WTC11 (cell line): ENCODE measurements at regions not wholly inside any gene's neighbourhood (a gene's known extent, or its start where the extent isn't known, plus 50 kb on each side); places are given as distances from the start of the nearest gene placed in this dataset.

ENCODE experiments used
- ATAC-seq: fragments of 200-7000 bp; cut with Tn5 transposase; 2 replicates; pipeline ENCODE4 v1.10.0; 2021; ENCODE audit warnings: mild to moderate bottlenecking, moderate library complexity
- CTCF ChIA-PET: fragments of 300-600 bp; sonication (Branson Sonifier 250); formaldehyde crosslinking; loops from one replicate; lab custom pipeline; 2021; ENCODE audit warnings: antibody characterized with exemption; lab: Charles Lee
- POLR2A ChIA-PET: fragments of 350-600 bp; sonication (Branson Sonifier 250); formaldehyde crosslinking; loops from one replicate; lab custom pipeline; 2021; ENCODE audit warnings: antibody characterized with exemption; lab: Charles Lee
- DNase-seq: peaks from one replicate; pipeline ENCODE4 v3.0.0; 2021; ENCODE audit warnings: low spot score
- H3K27ac Mint-ChIP-seq: 2 replicates; pipeline ENCODE4 v1.8.0; 2021; ENCODE audit warnings: mixed read lengths
- H3K27me3 Mint-ChIP-seq: 2 replicates; pipeline ENCODE4 v1.8.0; 2021; ENCODE audit warnings: low read depth, mild to moderate bottlenecking, moderate library complexity, mixed read lengths
- H3K36me3 Mint-ChIP-seq: 2 replicates; pipeline ENCODE4 v1.8.0; 2021; ENCODE audit warnings: mixed read lengths
- H3K4me1 Mint-ChIP-seq: 2 replicates; pipeline ENCODE4 v1.8.0; 2022; ENCODE audit warnings: mixed read lengths
- H3K4me3 Mint-ChIP-seq: 2 replicates; pipeline ENCODE4 v1.8.0; 2021; ENCODE audit warnings: mild to moderate bottlenecking, moderate library complexity, mixed read lengths
- H3K9me3 Mint-ChIP-seq: 2 replicates; pipeline ENCODE4 v1.8.0; 2021; ENCODE audit warnings: mixed read lengths
- CREB1 ChIP-seq: sonication (generic); formaldehyde crosslinking; IDR thresholded peaks from 2 replicates; pipeline ENCODE4 v1.8.0; 2023; ENCODE audit warnings: mild to moderate bottlenecking, missing genetic modification reagents
- FOXJ3 ChIP-seq: sonication (generic); formaldehyde crosslinking; IDR thresholded peaks from 2 replicates; pipeline ENCODE4 v1.9.0; 2021; ENCODE audit warnings: missing genetic modification reagents, mild to moderate bottlenecking, borderline replicate concordance
- IRF2 ChIP-seq: sonication (generic); formaldehyde crosslinking; IDR thresholded peaks from 2 replicates; pipeline ENCODE4 v1.8.0; 2022; ENCODE audit warnings: low read depth, missing genetic modification reagents, borderline replicate concordance
- KAT7 ChIP-seq: sonication (generic); formaldehyde crosslinking; IDR thresholded peaks from 2 replicates; pipeline ENCODE4 v1.8.1; 2023; ENCODE audit warnings: missing genetic modification reagents, mild to moderate bottlenecking, borderline replicate concordance
- NFE2L1 ChIP-seq: sonication (generic); formaldehyde crosslinking; IDR thresholded peaks from 2 replicates; pipeline ENCODE4 v1.8.1; 2023; ENCODE audit warnings: missing genetic modification reagents
- NFYB ChIP-seq: sonication (generic); formaldehyde crosslinking; conservative IDR thresholded peaks from 2 replicates; pipeline ENCODE4 v1.8.0; 2022; ENCODE audit warnings: low read depth, missing genetic modification reagents
- OVOL2 ChIP-seq: fragments of 250-450 bp; sonication (Bioruptor Pico); IDR thresholded peaks from 2 replicates; pipeline ENCODE4 v1.9.0; 2021; ENCODE audit warnings: mild to moderate bottlenecking, borderline replicate concordance
- RORB ChIP-seq: fragments of 250-450 bp; sonication (Bioruptor Pico); IDR thresholded peaks from 2 replicates; pipeline ENCODE4 v1.9.0; 2021; ENCODE audit warnings: mild to moderate bottlenecking
- ZNF121 ChIP-seq: sonication (generic); formaldehyde crosslinking; IDR thresholded peaks from 2 replicates; pipeline ENCODE4 v1.8.0; 2023; ENCODE audit warnings: missing genetic modification reagents
- ZNF138 ChIP-seq: sonication (generic); formaldehyde crosslinking; conservative IDR thresholded peaks from 2 replicates; pipeline ENCODE4 v1.8.1; 2022; ENCODE audit warnings: mild to moderate bottlenecking, moderate library complexity, missing genetic modification reagents
- ZNF263 ChIP-seq: sonication (generic); formaldehyde crosslinking; IDR thresholded peaks from 2 replicates; pipeline ENCODE4 v1.8.1; 2022; ENCODE audit warnings: low read depth, mild to moderate bottlenecking, moderate library complexity, missing genetic modification reagents
- TF ChIP-seq, protein P1 (sequence below): sonication (generic); formaldehyde crosslinking; IDR thresholded peaks from 2 replicates; pipeline ENCODE4 v1.8.0; 2023; ENCODE audit warnings: missing genetic modification reagents, mild to moderate bottlenecking, borderline replicate concordance
- TF ChIP-seq, protein P2 (sequence below): fragments of 250-450 bp; sonication (Bioruptor Pico); IDR thresholded peaks from 2 replicates; pipeline ENCODE4 v1.9.0; 2021; ENCODE audit warnings: mild to moderate bottlenecking
- TF ChIP-seq, protein P3 (sequence below): sonication (generic); formaldehyde crosslinking; IDR thresholded peaks from 2 replicates; pipeline ENCODE4 v1.8.0; 2023; ENCODE audit warnings: mild to moderate bottlenecking, missing genetic modification reagents
- TF ChIP-seq, protein P4 (sequence below): sonication (generic); formaldehyde crosslinking; IDR thresholded peaks from 2 replicates; pipeline ENCODE4 v1.8.1; 2022; ENCODE audit warnings: low read depth, missing genetic modification reagents, borderline replicate concordance

DNA sequence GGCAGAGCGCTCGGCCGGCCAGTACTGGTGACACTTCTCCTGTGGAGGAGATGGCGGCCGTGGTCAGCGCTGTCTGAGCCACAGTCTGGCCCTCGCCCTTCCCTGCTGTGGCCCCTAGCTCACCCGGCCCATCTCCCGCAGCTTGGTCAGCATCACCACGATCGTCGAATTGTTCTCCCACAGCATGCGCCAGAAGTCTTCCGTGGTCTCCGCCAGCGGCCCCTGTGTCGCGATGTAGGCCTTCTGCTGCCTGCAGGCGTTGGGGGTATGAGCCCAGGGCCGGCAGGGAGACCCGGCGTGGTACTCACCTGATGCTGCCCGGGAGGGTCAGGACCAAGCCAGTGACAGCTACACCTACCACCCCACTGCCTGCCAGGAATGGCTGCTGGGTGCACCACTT is 130.1 kb downstream of the PTPRS start:
- ChIA-PET POLR2A (no interaction called here), CTCF (no interaction called here)
- Mint-ChIP-seq H3K27me3 (no peaks in the 10 kb centered on the region), H3K27ac (no peak overlapping the region), H3K9me3 (peaks cover 6% of the 10 kb centered on the region), H3K36me3 (peaks cover 34% of the 10 kb centered on the region)
- no peak for DNase-seq
- TF ChIP-seq ZNF263 (CRISPR knock-in tag) (no peak), ZNF138 (CRISPR knock-in tag) (no peak), IRF2 (CRISPR knock-in tag) (no peak), RORB (CRISPR knock-in tag) (no peak), CREB1 (no peak), OVOL2 (CRISPR knock-in tag) (no peak)
- TF ChIP-seq, protein P1, sequence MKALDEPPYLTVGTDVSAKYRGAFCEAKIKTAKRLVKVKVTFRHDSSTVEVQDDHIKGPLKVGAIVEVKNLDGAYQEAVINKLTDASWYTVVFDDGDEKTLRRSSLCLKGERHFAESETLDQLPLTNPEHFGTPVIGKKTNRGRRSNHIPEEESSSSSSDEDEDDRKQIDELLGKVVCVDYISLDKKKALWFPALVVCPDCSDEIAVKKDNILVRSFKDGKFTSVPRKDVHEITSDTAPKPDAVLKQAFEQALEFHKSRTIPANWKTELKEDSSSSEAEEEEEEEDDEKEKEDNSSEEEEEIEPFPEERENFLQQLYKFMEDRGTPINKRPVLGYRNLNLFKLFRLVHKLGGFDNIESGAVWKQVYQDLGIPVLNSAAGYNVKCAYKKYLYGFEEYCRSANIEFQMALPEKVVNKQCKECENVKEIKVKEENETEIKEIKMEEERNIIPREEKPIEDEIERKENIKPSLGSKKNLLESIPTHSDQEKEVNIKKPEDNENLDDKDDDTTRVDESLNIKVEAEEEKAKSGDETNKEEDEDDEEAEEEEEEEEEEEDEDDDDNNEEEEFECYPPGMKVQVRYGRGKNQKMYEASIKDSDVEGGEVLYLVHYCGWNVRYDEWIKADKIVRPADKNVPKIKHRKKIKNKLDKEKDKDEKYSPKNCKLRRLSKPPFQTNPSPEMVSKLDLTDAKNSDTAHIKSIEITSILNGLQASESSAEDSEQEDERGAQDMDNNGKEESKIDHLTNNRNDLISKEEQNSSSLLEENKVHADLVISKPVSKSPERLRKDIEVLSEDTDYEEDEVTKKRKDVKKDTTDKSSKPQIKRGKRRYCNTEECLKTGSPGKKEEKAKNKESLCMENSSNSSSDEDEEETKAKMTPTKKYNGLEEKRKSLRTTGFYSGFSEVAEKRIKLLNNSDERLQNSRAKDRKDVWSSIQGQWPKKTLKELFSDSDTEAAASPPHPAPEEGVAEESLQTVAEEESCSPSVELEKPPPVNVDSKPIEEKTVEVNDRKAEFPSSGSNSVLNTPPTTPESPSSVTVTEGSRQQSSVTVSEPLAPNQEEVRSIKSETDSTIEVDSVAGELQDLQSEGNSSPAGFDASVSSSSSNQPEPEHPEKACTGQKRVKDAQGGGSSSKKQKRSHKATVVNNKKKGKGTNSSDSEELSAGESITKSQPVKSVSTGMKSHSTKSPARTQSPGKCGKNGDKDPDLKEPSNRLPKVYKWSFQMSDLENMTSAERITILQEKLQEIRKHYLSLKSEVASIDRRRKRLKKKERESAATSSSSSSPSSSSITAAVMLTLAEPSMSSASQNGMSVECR (CRISPR knock-in tag) = no peak
- TF ChIP-seq, protein P2, sequence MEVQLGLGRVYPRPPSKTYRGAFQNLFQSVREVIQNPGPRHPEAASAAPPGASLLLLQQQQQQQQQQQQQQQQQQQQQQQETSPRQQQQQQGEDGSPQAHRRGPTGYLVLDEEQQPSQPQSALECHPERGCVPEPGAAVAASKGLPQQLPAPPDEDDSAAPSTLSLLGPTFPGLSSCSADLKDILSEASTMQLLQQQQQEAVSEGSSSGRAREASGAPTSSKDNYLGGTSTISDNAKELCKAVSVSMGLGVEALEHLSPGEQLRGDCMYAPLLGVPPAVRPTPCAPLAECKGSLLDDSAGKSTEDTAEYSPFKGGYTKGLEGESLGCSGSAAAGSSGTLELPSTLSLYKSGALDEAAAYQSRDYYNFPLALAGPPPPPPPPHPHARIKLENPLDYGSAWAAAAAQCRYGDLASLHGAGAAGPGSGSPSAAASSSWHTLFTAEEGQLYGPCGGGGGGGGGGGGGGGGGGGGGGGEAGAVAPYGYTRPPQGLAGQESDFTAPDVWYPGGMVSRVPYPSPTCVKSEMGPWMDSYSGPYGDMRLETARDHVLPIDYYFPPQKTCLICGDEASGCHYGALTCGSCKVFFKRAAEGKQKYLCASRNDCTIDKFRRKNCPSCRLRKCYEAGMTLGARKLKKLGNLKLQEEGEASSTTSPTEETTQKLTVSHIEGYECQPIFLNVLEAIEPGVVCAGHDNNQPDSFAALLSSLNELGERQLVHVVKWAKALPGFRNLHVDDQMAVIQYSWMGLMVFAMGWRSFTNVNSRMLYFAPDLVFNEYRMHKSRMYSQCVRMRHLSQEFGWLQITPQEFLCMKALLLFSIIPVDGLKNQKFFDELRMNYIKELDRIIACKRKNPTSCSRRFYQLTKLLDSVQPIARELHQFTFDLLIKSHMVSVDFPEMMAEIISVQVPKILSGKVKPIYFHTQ (CRISPR knock-in tag) = no peak
- TF ChIP-seq, all 79 proteins: peak for 0
- no peaks in the 10 kb centered on the region for H3K4me1 Mint-ChIP-seq
- no peak overlapping the region for H3K4me3 Mint-ChIP-seq
- no peak for ATAC-seq

DNA sequence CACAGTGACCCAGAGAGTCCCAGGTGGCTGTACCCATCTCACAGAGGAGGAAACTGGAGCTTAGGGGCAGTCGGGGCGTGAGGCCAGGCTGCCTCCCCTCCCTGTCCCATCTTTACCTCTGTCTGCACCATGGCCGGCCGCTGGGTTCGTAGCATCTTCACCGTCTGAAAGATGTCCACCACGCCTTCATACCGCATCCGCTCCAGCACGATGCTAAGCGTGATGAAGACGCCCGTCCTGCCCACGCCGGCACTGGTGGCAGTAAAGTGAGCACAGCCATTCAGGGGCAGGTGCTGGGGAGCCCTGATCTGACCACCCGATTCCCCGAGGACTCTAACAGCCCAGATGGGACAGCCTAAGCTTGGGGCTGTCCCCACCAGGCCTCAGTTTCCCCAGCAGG is 132.8 kb downstream of the PTPRS start:
- Mint-ChIP-seq H3K4me3 (no peak overlapping the region), H3K4me1 (no peaks in the 10 kb centered on the region), H3K9me3 (peaks cover 6% of the 10 kb centered on the region), H3K27me3 (no peaks in the 10 kb centered on the region), H3K27ac (no peak overlapping the region), H3K36me3 (peaks cover 13% of the 10 kb centered on the region)
- no peak for ATAC-seq
- POLR2A ChIA-PET = no interaction called here
- CTCF ChIA-PET = no interaction called here
- DNase-seq = no peak
- TF ChIP-seq NFYB (CRISPR knock-in tag) (no peak), NFE2L1 (no peak), KAT7 (no peak), ZNF121 (CRISPR knock-in tag) (no peak), FOXJ3 (CRISPR knock-in tag) (no peak)
- TF ChIP-seq, protein P3, sequence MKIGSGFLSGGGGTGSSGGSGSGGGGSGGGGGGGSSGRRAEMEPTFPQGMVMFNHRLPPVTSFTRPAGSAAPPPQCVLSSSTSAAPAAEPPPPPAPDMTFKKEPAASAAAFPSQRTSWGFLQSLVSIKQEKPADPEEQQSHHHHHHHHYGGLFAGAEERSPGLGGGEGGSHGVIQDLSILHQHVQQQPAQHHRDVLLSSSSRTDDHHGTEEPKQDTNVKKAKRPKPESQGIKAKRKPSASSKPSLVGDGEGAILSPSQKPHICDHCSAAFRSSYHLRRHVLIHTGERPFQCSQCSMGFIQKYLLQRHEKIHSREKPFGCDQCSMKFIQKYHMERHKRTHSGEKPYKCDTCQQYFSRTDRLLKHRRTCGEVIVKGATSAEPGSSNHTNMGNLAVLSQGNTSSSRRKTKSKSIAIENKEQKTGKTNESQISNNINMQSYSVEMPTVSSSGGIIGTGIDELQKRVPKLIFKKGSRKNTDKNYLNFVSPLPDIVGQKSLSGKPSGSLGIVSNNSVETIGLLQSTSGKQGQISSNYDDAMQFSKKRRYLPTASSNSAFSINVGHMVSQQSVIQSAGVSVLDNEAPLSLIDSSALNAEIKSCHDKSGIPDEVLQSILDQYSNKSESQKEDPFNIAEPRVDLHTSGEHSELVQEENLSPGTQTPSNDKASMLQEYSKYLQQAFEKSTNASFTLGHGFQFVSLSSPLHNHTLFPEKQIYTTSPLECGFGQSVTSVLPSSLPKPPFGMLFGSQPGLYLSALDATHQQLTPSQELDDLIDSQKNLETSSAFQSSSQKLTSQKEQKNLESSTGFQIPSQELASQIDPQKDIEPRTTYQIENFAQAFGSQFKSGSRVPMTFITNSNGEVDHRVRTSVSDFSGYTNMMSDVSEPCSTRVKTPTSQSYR (CRISPR knock-in tag) = no peak
- TF ChIP-seq, protein P4, sequence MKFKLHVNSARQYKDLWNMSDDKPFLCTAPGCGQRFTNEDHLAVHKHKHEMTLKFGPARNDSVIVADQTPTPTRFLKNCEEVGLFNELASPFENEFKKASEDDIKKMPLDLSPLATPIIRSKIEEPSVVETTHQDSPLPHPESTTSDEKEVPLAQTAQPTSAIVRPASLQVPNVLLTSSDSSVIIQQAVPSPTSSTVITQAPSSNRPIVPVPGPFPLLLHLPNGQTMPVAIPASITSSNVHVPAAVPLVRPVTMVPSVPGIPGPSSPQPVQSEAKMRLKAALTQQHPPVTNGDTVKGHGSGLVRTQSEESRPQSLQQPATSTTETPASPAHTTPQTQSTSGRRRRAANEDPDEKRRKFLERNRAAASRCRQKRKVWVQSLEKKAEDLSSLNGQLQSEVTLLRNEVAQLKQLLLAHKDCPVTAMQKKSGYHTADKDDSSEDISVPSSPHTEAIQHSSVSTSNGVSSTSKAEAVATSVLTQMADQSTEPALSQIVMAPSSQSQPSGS (CRISPR knock-in tag) = no peak
